ENCODE measurements at regions not wholly inside any gene's neighbourhood (a gene's known extent, or its start where the extent isn't known, plus 50 kb on each side); places are given as distances from the start of the nearest gene placed in this dataset.
A peak's percentile ranks its signal among the peaks of the same experiment; 100 is the strongest.
"Not testable (repeated sequence)": the region's sequence is repeated elsewhere in the genome, so short reads cannot be mapped to it uniquely, and the experiment has no call there.

GRCh38 chr18:78799382-78800089 is 180.1 kb upstream of the SALL3 start:
- no peak overlapping the region for H3K9ac ChIP-seq (ENCODE audit: low read depth in 1 of 2, low read length in 2 of 2)
- H3K4me1 ChIP-seq (ENCODE audit: control insufficient read depth in 1 of 2, insufficient read depth in 2 of 2, low read length in 2 of 2) = no peaks in the 10 kb centered on the region
- no peaks in the 10 kb centered on the region for H3K27me3 ChIP-seq (ENCODE audit: control insufficient read depth in 1 of 2, insufficient read depth in 2 of 2, low read length in 2 of 2)
- H3K4me3 ChIP-seq (ENCODE audit: low read depth in 1 of 2, low read length in 2 of 2) = no peak overlapping the region
- H3K27ac ChIP-seq (ENCODE audit: low read depth, low read length) = no peak overlapping the region
- H3K9me3 ChIP-seq (ENCODE audit: control insufficient read depth in 1 of 2, low read length in 2 of 2) = peaks cover 0 to 4% of the 10 kb centered on the region in 2 donors
- no peaks in the 10 kb centered on the region for H3K36me3 ChIP-seq (ENCODE audit: control insufficient read depth in 1 of 2, insufficient read depth in 2 of 2, low read length in 2 of 2)

GRCh38 chr18:78800102-78800851 is 179.3 kb upstream of the SALL3 start:
- H3K4me1 ChIP-seq (ENCODE audit: control insufficient read depth in 1 of 2, insufficient read depth in 2 of 2, low read length in 2 of 2); H3K36me3 ChIP-seq (ENCODE audit: control insufficient read depth in 1 of 2, insufficient read depth in 2 of 2, low read length in 2 of 2); H3K27me3 ChIP-seq (ENCODE audit: control insufficient read depth in 1 of 2, insufficient read depth in 2 of 2, low read length in 2 of 2); H3K9ac ChIP-seq (ENCODE audit: low read depth in 1 of 2, low read length in 2 of 2); H3K27ac ChIP-seq (ENCODE audit: low read depth, low read length); H3K9me3 ChIP-seq (ENCODE audit: control insufficient read depth in 1 of 2, low read length in 2 of 2); H3K4me3 ChIP-seq (ENCODE audit: low read depth in 1 of 2, low read length in 2 of 2): not testable (repeated sequence)

GRCh38 chr18:78801011-78801410 is 178.6 kb upstream of the SALL3 start:
- no peaks in the 10 kb centered on the region for H3K27me3 ChIP-seq (ENCODE audit: control insufficient read depth in 1 of 2, insufficient read depth in 2 of 2, low read length in 2 of 2)
- H3K9ac ChIP-seq (ENCODE audit: low read depth in 1 of 2, low read length in 2 of 2) = no peak overlapping the region

GRCh38 chr18:78803104-78803503 is 176.5 kb upstream of the SALL3 start:
- Histone ChIP-seq H3K4me1 (ENCODE audit: control insufficient read depth in 1 of 2, insufficient read depth in 2 of 2, low read length in 2 of 2) (no peaks in the 10 kb centered on the region), H3K4me3 (ENCODE audit: low read depth in 1 of 2, low read length in 2 of 2) (no peak overlapping the region), H3K9ac (ENCODE audit: low read depth in 1 of 2, low read length in 2 of 2) (no peak overlapping the region), H3K27me3 (ENCODE audit: control insufficient read depth in 1 of 2, insufficient read depth in 2 of 2, low read length in 2 of 2) (no peaks in the 10 kb centered on the region), H3K9me3 (ENCODE audit: control insufficient read depth in 1 of 2, low read length in 2 of 2) (peaks cover 0 to 4% of the 10 kb centered on the region in 2 donors), H3K36me3 (ENCODE audit: control insufficient read depth in 1 of 2, insufficient read depth in 2 of 2, low read length in 2 of 2) (no peaks in the 10 kb centered on the region), H3K27ac (ENCODE audit: low read depth, low read length) (no peak overlapping the region)

More at GRCh38 chr18:78801011-78801410, 178.6 kb upstream of the SALL3 start:
- Histone ChIP-seq H3K4me3 (ENCODE audit: low read depth in 1 of 2, low read length in 2 of 2) (no peak overlapping the region), H3K27ac (ENCODE audit: low read depth, low read length) (no peak overlapping the region), H3K4me1 (ENCODE audit: control insufficient read depth in 1 of 2, insufficient read depth in 2 of 2, low read length in 2 of 2) (no peaks in the 10 kb centered on the region), H3K36me3 (ENCODE audit: control insufficient read depth in 1 of 2, insufficient read depth in 2 of 2, low read length in 2 of 2) (no peaks in the 10 kb centered on the region), H3K9me3 (ENCODE audit: control insufficient read depth in 1 of 2, low read length in 2 of 2) (peaks cover 0 to 4% of the 10 kb centered on the region in 2 donors)

- Histone ChIP-seq H3K4me3 (ENCODE audit: low read depth in 1 of 2, low read length in 2 of 2) (no peak overlapping the region), H3K36me3 (ENCODE audit: control insufficient read depth in 1 of 2, insufficient read depth in 2 of 2, low read length in 2 of 2) (no peaks in the 10 kb centered on the region), H3K4me1 (ENCODE audit: control insufficient read depth in 1 of 2, insufficient read depth in 2 of 2, low read length in 2 of 2) (no peaks in the 10 kb centered on the region), H3K9ac (ENCODE audit: low read depth in 1 of 2, low read length in 2 of 2) (no peak overlapping the region), H3K9me3 (ENCODE audit: control insufficient read depth in 1 of 2, low read length in 2 of 2) (peaks cover 0 to 4% of the 10 kb centered on the region in 2 donors), H3K27me3 (ENCODE audit: control insufficient read depth in 1 of 2, insufficient read depth in 2 of 2, low read length in 2 of 2) (no peaks in the 10 kb centered on the region), H3K27ac (ENCODE audit: low read depth, low read length) (no peak overlapping the region)
Measured at GRCh38 chr18:78804206-78805030, 175.2 kb upstream of the SALL3 start.

GRCh38 chr18:78805840-78806239 is 173.8 kb upstream of the SALL3 start:
- Histone ChIP-seq H3K9ac (ENCODE audit: low read depth in 1 of 2, low read length in 2 of 2) (no peak overlapping the region), H3K4me1 (ENCODE audit: control insufficient read depth in 1 of 2, insufficient read depth in 2 of 2, low read length in 2 of 2) (no peaks in the 10 kb centered on the region), H3K9me3 (ENCODE audit: control insufficient read depth in 1 of 2, low read length in 2 of 2) (peaks cover 5 to 10% of the 10 kb centered on the region in 2 donors), H3K27ac (ENCODE audit: low read depth, low read length) (no peak overlapping the region), H3K4me3 (ENCODE audit: low read depth in 1 of 2, low read length in 2 of 2) (no peak overlapping the region), H3K27me3 (ENCODE audit: control insufficient read depth in 1 of 2, insufficient read depth in 2 of 2, low read length in 2 of 2) (no peaks in the 10 kb centered on the region), H3K36me3 (ENCODE audit: control insufficient read depth in 1 of 2, insufficient read depth in 2 of 2, low read length in 2 of 2) (no peaks in the 10 kb centered on the region)

GRCh38 chr18:78807668-78808067 is 171.9 kb upstream of the SALL3 start:
- no peak overlapping the region for H3K27ac ChIP-seq (ENCODE audit: low read depth, low read length)
- H3K36me3 ChIP-seq (ENCODE audit: control insufficient read depth in 1 of 2, insufficient read depth in 2 of 2, low read length in 2 of 2) = no peaks in the 10 kb centered on the region
- H3K4me3 ChIP-seq (ENCODE audit: low read depth in 1 of 2, low read length in 2 of 2) = no peak overlapping the region
- no peaks in the 10 kb centered on the region for H3K4me1 ChIP-seq (ENCODE audit: control insufficient read depth in 1 of 2, insufficient read depth in 2 of 2, low read length in 2 of 2)
- H3K9me3 ChIP-seq (ENCODE audit: control insufficient read depth in 1 of 2, low read length in 2 of 2) = peaks cover 5 to 7% of the 10 kb centered on the region in 2 donors
- no peaks in the 10 kb centered on the region for H3K27me3 ChIP-seq (ENCODE audit: control insufficient read depth in 1 of 2, insufficient read depth in 2 of 2, low read length in 2 of 2)
- H3K9ac ChIP-seq (ENCODE audit: low read depth in 1 of 2, low read length in 2 of 2) = no peak overlapping the region

- H3K36me3 ChIP-seq (ENCODE audit: control insufficient read depth in 1 of 2, insufficient read depth in 2 of 2, low read length in 2 of 2) = no peaks in the 10 kb centered on the region
- H3K27me3 ChIP-seq (ENCODE audit: control insufficient read depth in 1 of 2, insufficient read depth in 2 of 2, low read length in 2 of 2) = no peaks in the 10 kb centered on the region
- H3K9ac ChIP-seq (ENCODE audit: low read depth in 1 of 2, low read length in 2 of 2) = no peak overlapping the region
- no peaks in the 10 kb centered on the region for H3K4me1 ChIP-seq (ENCODE audit: control insufficient read depth in 1 of 2, insufficient read depth in 2 of 2, low read length in 2 of 2)
- no peak overlapping the region for H3K27ac ChIP-seq (ENCODE audit: low read depth, low read length)
- H3K9me3 ChIP-seq (ENCODE audit: control insufficient read depth in 1 of 2, low read length in 2 of 2) = peaks cover 5 to 7% of the 10 kb centered on the region in 2 donors
- peak overlapping the region in 1 of 2 donors; percentile 28 for H3K4me3 ChIP-seq (ENCODE audit: low read depth in 1 of 2, low read length in 2 of 2)
Measured at GRCh38 chr18:78809845-78810244, 169.8 kb upstream of the SALL3 start.

- Histone ChIP-seq H3K36me3 (ENCODE audit: control insufficient read depth in 1 of 2, insufficient read depth in 2 of 2, low read length in 2 of 2) (no peaks in the 10 kb centered on the region), H3K9me3 (ENCODE audit: control insufficient read depth in 1 of 2, low read length in 2 of 2) (peaks cover 5 to 7% of the 10 kb centered on the region in 2 donors), H3K9ac (ENCODE audit: low read depth in 1 of 2, low read length in 2 of 2) (no peak overlapping the region), H3K27me3 (ENCODE audit: control insufficient read depth in 1 of 2, insufficient read depth in 2 of 2, low read length in 2 of 2) (peaks cover 0 to under 1% of the 10 kb centered on the region in 2 donors), H3K4me1 (ENCODE audit: control insufficient read depth in 1 of 2, insufficient read depth in 2 of 2, low read length in 2 of 2) (no peaks in the 10 kb centered on the region), H3K4me3 (ENCODE audit: low read depth in 1 of 2, low read length in 2 of 2) (no peak overlapping the region), H3K27ac (ENCODE audit: low read depth, low read length) (no peak overlapping the region)
Measured at GRCh38 chr18:78810706-78811105, 168.9 kb upstream of the SALL3 start.

GRCh38 chr18:78812067-78812466 is 167.6 kb upstream of the SALL3 start:
- Histone ChIP-seq H3K9me3 (ENCODE audit: control insufficient read depth in 1 of 2, low read length in 2 of 2) (peaks cover 5 to 7% of the 10 kb centered on the region in 2 donors), H3K36me3 (ENCODE audit: control insufficient read depth in 1 of 2, insufficient read depth in 2 of 2, low read length in 2 of 2) (no peaks in the 10 kb centered on the region), H3K27ac (ENCODE audit: low read depth, low read length) (no peak overlapping the region), H3K4me1 (ENCODE audit: control insufficient read depth in 1 of 2, insufficient read depth in 2 of 2, low read length in 2 of 2) (no peaks in the 10 kb centered on the region), H3K9ac (ENCODE audit: low read depth in 1 of 2, low read length in 2 of 2) (no peak overlapping the region), H3K4me3 (ENCODE audit: low read depth in 1 of 2, low read length in 2 of 2) (no peak overlapping the region), H3K27me3 (ENCODE audit: control insufficient read depth in 1 of 2, insufficient read depth in 2 of 2, low read length in 2 of 2) (peaks cover 0 to 4% of the 10 kb centered on the region in 2 donors)

Measured in duodenal mucosa (tissue), 2 donors.